HUDEP-2 (cell line): ENCODE measurements at regions not wholly inside any gene's neighbourhood (a gene's known extent, or its start where the extent isn't known, plus 50 kb on each side); places are given as distances from the start of the nearest gene placed in this dataset.

Experiments
- DNase-seq, 76 experiments: peaks; one replicate each; lab custom pipeline; 2025; ENCODE audit not compliant: unreplicated experiment in 76 of 76; lab: John Stamatoyannopoulos, UW

DNA sequence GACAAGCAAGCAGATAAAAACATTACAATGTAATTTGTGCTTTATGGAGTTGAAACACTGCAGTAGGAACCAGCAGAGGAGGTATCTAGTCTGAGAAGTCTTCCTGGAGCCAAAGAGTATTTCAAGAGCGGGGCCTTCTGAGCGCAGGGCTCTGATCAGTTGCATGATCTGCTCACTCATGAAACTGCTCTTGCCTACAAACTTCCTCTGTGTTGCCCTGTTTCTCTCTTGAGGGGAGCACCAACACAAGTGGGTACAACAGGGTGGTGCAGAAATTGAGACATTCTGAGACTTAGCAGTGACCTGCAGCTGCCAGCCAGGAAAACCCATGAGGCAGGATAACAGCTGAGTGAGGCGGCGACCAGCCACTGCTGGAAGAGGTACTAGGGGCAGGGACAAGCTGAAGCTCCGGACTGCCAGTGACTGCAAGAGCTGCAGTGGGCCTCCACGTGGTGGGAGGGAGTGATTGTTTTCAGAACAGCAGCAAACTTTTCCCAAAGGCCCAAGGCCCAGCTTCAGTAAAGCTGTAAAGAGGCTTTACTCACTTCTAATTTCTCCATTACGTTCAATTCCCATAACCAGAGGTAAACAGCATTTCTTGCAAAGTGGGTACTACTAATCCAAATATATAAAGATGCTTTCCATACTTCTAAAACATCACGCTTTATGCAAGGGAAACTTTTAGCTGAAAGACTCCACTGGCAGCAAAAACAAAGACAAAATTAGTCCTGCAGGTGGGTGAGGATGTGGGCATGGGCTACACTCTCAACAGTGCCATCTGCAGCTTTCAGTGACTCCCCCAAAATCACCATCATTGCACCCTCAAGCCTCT lies 69.0 kb upstream of the LPP start:
- no peak for DNase-seq

GRCh38 chr3:188085584-188086560 lies 68.1 kb upstream of the LPP start:
- no peak for DNase-seq

DNA sequence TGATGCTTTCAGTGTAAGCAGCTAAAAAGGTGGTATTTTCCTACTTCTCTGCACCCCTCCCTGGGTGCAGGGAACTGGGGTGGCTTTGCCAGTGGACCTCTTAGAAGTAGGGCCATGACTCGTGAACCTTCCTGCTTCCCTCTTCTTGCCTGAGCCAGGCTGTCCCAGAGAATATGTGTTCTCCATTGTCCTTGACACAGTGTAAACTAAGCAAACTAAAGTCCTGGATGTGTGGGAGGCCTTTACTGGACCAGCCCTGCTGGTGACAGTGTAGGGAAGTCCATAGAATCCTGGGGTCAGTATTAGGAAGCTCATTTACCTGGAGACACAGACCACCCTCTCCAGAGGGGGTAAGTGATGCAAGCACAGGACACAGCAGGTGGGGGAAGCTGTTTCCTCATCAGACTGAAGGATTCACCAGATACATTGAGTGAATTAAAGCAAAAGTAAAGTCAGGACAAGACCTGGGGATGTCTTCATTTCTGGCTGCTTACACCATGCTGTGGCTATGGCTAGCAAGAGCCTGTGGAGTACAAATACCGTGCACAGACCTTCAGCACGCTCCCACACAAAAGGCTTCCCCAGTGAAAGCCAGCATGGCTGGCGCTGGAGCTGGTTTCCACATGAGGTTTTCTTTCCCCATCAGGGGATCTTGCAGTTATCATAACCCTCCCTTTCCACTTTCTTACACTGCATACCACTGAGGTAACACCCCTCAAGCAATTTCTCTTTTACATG lies 64.8 kb upstream of the LPP start:
- DNase-seq: no peak

DNA sequence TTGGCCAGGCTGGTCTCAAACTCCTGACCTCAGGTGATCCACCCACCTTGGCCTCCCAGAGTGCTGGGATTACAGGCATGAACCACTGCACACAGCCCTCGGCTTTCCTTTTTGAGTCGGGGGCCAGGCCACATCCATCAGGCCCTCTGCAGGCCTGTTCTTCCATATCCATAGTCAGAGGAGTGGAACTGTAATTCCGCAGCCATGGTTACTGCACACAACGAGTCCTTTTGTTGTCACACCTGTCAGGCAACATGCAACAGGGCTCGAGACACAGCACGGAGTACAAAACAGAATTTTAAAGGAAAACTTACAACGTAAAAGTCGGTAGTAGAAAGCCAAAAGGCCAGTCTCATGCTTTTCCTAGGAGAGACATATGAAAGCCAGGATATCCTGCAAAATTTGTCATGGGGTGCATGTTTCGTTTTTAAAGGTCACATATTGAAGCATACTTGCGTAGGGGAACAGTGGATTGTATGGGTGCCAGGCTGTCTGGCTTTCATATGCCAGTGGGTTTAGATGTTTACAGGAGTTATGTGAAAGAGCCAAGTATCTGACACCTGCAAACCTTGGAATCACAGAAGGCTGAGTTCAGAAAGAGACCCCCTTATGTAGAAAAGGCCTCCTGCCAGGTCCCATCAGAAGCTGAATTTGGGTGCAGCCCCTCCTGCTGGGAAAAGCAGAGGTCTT lies 63.2 kb upstream of the LPP start:
- DNase-seq: no peak

- DNase-seq: no peak
Measured at GRCh38 chr3:188091746-188092145, 62.2 kb upstream of the LPP start.

DNA sequence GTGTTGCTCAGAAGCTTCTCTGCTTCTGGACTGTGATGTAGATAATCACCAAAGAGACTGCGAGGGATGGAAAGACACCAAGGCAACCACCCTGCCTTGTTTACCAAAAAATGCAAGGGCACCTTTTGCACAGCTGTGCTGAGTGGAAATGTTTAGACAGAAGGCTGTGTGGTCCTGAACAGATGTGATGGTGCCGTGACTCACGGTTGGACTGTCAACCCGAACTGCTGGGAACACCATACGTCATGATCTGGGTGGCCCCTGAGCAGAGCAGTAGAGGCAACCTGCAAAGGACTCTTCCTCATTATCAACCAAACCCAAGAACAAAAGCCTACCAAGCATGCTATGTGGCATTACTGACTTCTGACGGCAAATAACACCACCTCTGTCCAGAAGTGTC lies 61.3 kb upstream of the LPP start:
- DNase-seq: no peak

GRCh38 chr3:188095431-188095830 lies 58.5 kb upstream of the LPP start:
- DNase-seq: no peak

DNA sequence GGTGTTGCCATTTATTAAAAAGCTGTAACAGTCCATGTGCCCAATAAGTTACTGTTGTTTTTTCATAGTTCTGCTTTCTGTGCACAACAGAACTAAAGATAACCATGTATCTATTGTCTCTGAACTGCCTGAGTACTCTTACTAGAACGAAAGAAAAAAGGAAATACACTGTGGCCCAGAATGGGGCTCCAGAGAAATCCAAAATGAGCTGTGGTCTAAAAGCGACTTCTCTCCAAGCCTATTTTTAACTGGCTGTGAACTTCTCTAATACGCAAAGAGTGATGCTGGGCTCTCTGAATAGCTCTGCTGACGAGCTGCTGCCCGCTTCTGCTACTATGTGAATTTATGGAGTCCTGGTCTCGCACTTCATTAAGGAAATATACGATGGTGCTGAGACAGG lies 56.2 kb upstream of the LPP start:
- DNase-seq: no peak

DNA sequence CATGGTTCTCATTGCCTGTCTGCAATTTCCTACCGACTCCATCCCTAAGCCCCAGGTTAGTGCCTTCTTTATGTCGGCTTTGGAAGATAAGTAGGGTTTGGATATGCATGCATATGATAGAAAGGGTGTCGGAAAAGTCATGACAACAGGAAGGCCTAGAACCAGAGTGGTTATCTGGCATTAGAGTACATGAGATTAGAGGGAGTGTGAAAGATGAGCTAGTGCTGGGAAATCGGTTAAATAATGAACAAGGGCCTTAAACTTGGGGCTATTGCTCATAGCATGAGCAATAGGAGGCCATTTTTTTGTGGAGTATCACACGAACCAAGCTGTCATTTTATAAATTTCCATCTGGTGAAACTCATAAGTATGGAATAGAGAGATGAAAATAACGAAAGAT lies 54.0 kb upstream of the LPP start:
- DNase-seq: no peak

DNA sequence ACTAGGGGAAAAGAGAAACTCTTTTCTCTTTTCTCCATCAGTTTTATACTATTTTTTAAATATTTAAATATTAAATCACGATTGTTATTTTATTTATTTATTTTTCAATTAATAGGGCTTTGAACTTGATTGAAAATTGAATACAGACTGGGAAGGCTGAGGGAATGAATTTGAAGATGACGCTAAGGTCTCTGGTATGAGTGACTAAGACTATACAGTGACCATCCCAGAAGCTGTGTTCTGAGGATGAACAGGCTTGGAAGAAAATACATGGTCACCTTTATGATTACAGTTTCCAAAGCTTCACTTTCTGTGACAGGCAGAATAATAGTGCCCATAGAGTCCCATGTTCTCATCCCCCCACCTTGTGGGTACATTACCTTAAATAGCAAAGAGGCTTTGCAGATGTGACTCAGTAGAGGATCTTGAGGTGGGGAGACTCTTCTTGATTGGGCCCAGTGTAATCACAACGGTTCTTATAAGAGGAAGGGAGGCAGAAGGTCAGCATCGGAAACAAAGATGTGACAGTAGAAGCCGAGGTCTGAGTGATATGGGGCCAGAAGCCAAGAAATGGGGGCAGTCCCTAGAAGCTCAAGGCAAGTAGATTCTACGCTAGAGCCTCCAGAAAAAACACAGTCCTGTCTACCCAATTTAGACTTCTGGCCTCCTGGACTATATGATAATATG lies 51.0 kb upstream of the LPP start:
- DNase-seq: no peak

GRCh38 chr3:188104050-188104449 lies 49.9 kb upstream of the LPP start:
- no peak for DNase-seq
